PC-3 (cell line): ENCODE measurements at regions not wholly inside any gene's neighbourhood (a gene's known extent, or its start where the extent isn't known, plus 50 kb on each side); places are given as distances from the start of the nearest gene placed in this dataset.
"Not testable (repeated sequence)": the region's sequence is repeated elsewhere in the genome, so short reads cannot be mapped to it uniquely, and the experiment has no call there.

Experiments used
- ATAC-seq: fragments of 200-7000 bp; cut with Tn5 transposase; 2 replicates; pipeline ENCODE4 v1.9.1; 2020; ENCODE audit warnings: mild to moderate bottlenecking, moderate library complexity
- BruUV-seq: library from RNA; stranded (reverse); fragments of 400-500 nt; replicated peaks from 2 replicates; lab custom pipeline; 2021; lab: Mats Ljungman, UMichigan
- CTCF ChIA-PET: fragments of 300-600 bp; sonication (Branson Sonifier 250); formaldehyde crosslinking; loops from one replicate; lab custom pipeline; 2022; ENCODE audit warnings: antibody characterized with exemption; lab: Charles Lee
- POLR2A ChIA-PET: fragments of 300-600 bp; sonication (Branson Sonifier 250); formaldehyde crosslinking; loops from one replicate; lab custom pipeline; 2022; ENCODE audit warnings: antibody characterized with exemption; ENCODE audit not compliant: unreplicated experiment; lab: Charles Lee
- DNase-seq: peaks from one replicate; pipeline ENCODE4 v3.0.0-alpha.2; 2015
- H2AFZ ChIP-seq: fragments of 300-600 bp; sonication (generic); 2 replicates; pipeline ENCODE4 v1.6.0; 2016; ENCODE audit warnings: antibody characterized with exemption, low read length
- H3F3A ChIP-seq: fragments of 300-600 bp; sonication (generic); one replicate; pipeline ENCODE4 v1.6.0; 2017; ENCODE audit warnings: antibody characterized with exemption, low read length, control low read depth, mild to moderate bottlenecking; ENCODE audit not compliant: unreplicated experiment
- H3K27ac ChIP-seq: fragments of 300-600 bp; sonication (generic); 2 replicates; pipeline ENCODE4 v1.5.1; 2016; ENCODE audit warnings: mild to moderate bottlenecking, low read length
- H3K27me3 ChIP-seq: fragments of 300-600 bp; sonication (generic); 2 replicates; pipeline ENCODE4 v1.6.1; 2016; ENCODE audit warnings: low read length, mixed read lengths
- H3K36me3 ChIP-seq: fragments of 300-600 bp; sonication (generic); 2 replicates; pipeline ENCODE4 v1.6.1; 2016; ENCODE audit warnings: low read depth, mixed run types, low read length, mixed read lengths
- H3K4me1 ChIP-seq: fragments of 300-600 bp; sonication (generic); 2 replicates; pipeline ENCODE4 v1.5.1; 2016; ENCODE audit warnings: low read length; ENCODE audit not compliant: insufficient read depth
- H3K4me2 ChIP-seq: fragments of 300-600 bp; sonication (generic); 2 replicates; pipeline ENCODE4 v1.6.0; 2016; ENCODE audit warnings: low read length
- H3K4me3 ChIP-seq: fragments of 300-600 bp; sonication (generic); 2 replicates; pipeline ENCODE4 v1.5.1; 2016; ENCODE audit warnings: mild to moderate bottlenecking, low read length, mixed read lengths
- H3K79me2 ChIP-seq: fragments of 300-600 bp; sonication (generic); 2 replicates; pipeline ENCODE4 v1.6.1; 2017; ENCODE audit warnings: low read length, mixed read lengths
- H3K9ac ChIP-seq: fragments of 300-600 bp; sonication (generic); 2 replicates; pipeline ENCODE4 v1.6.0; 2016; ENCODE audit warnings: mild to moderate bottlenecking, low read length
- H3K9me2 ChIP-seq: fragments of 300-600 bp; sonication (generic); replicated peaks from 2 replicates; pipeline ENCODE4 v1.6.1; 2016; ENCODE audit warnings: mixed run types, low read length, mixed read lengths
- H3K9me3 ChIP-seq: fragments of 300-600 bp; sonication (generic); 2 replicates; pipeline ENCODE4 v1.6.1; 2016; ENCODE audit warnings: low read length, mixed read lengths
- H4K20me1 ChIP-seq: fragments of 300-600 bp; sonication (generic); 2 replicates; pipeline ENCODE4 v1.6.1; 2016; ENCODE audit warnings: low read length, mixed read lengths
- EZH2 ChIP-seq: fragments of 300-600 bp; sonication (generic); IDR thresholded peaks from one replicate; pipeline ENCODE4 v1.6.1; 2017; ENCODE audit warnings: antibody characterized with exemption, mild to moderate bottlenecking, low read length; ENCODE audit not compliant: unreplicated experiment
- EZH2phosphoT487 ChIP-seq: fragments of 300-600 bp; sonication (generic); IDR thresholded peaks from 2 replicates; pipeline ENCODE4 v1.6.1; 2018; ENCODE audit warnings: mild to moderate bottlenecking, antibody characterized with exemption, low read length, borderline replicate concordance
- intact Hi-C: fragments of 100-400 bp; cut with micrococcal nuclease; formaldehyde crosslinking; loops from 2 replicates; pipeline ENCODE4 v1.9.0; 2023
- TF ChIP-seq, protein P1 (sequence below): fragments of 300-600 bp; sonication (generic); conservative IDR thresholded peaks from 2 replicates; pipeline ENCODE4 v1.5.1; 2017; ENCODE audit warnings: antibody characterized with exemption, low read depth, mild to moderate bottlenecking, low read length

DNA sequence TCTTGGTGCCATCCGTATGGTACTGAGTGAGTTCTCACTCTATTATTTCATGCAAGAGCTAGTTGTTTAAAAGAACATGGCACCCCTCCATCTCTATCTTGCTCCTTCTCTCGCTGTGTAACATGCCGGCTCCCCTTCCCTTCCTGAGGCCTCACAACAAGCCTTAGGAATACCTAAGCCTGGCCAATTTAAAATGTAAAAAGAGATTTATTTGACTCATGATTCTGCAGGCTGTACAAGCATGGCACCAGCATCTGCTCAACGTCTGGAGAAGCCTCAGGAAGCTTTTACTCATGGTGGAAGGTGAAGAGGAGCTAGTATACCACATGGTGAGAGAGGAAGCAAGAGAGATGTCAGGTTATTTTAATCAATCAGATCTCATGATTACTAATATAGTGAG is 90.4 kb upstream of the NUDT10 start:
- ATAC-seq = no peak
- Histone ChIP-seq H3K4me3 (no peak overlapping the region), H3K9me2 (no peaks in the 10 kb centered on the region), H3K27me3 (no peaks in the 10 kb centered on the region), H3K4me2 (no peak overlapping the region), H3K9ac (no peak overlapping the region), H3K4me1 (no peaks in the 10 kb centered on the region), H3K9me3 (peaks cover 5% of the 10 kb centered on the region; the same call in 1 of the 2 replicates), H4K20me1 (no peaks in the 10 kb centered on the region), H2AFZ (no peak overlapping the region), H3F3A (no peaks in the 10 kb centered on the region), H3K79me2 (no peaks in the 10 kb centered on the region), H3K36me3 (no peaks in the 10 kb centered on the region), H3K27ac (no peak overlapping the region)
- TF ChIP-seq, protein P1, sequence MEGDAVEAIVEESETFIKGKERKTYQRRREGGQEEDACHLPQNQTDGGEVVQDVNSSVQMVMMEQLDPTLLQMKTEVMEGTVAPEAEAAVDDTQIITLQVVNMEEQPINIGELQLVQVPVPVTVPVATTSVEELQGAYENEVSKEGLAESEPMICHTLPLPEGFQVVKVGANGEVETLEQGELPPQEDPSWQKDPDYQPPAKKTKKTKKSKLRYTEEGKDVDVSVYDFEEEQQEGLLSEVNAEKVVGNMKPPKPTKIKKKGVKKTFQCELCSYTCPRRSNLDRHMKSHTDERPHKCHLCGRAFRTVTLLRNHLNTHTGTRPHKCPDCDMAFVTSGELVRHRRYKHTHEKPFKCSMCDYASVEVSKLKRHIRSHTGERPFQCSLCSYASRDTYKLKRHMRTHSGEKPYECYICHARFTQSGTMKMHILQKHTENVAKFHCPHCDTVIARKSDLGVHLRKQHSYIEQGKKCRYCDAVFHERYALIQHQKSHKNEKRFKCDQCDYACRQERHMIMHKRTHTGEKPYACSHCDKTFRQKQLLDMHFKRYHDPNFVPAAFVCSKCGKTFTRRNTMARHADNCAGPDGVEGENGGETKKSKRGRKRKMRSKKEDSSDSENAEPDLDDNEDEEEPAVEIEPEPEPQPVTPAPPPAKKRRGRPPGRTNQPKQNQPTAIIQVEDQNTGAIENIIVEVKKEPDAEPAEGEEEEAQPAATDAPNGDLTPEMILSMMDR = no peak
- no TSS peak for BruUV-seq
- ChIA-PET CTCF (no interaction called here), POLR2A (no interaction called here)
- no peak for DNase-seq
- intact Hi-C loops = no loop called here

DNA sequence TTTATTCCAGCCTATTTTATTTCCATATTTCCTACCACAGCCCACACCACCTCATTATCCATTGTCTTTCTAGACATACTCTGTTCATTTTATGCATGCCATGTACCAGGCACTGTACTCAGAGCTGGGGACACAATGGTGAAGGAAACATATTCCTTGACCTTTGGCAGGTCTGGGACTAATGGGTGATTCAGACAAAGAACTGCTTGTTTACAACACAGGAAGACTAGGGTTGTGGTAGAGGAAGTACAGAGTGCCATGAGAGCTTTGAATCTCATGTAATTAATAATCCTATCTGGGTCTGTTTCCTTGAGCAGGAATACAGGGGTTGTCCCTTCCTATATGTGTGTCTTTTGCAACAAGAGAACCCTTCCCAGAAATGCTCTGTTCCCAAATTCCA is 75.1 kb upstream of the NUDT10 start:
- Histone ChIP-seq H3K4me3 (no peak overlapping the region), H3K79me2 (no peaks in the 10 kb centered on the region), H3K9me3 (no peaks in the 10 kb centered on the region), H4K20me1 (no peaks in the 10 kb centered on the region), H3K27ac (no peak overlapping the region), H2AFZ (no peak overlapping the region), H3K9me2 (no peaks in the 10 kb centered on the region), H3K4me1 (no peaks in the 10 kb centered on the region), H3K36me3 (no peaks in the 10 kb centered on the region), H3K9ac (no peak overlapping the region), H3F3A (no peaks in the 10 kb centered on the region), H3K4me2 (no peak overlapping the region), H3K27me3 (no peaks in the 10 kb centered on the region)
- TF ChIP-seq EZH2 (no peak), EZH2phosphoT487 (no peak)
- TF ChIP-seq, protein P1 = no peak
- DNase-seq (no peak), ATAC-seq (no peak)
- CTCF ChIA-PET = no interaction called here
- POLR2A ChIA-PET = no interaction called here
- BruUV-seq = no TSS peak
- intact Hi-C loops = no loop called here

GRCh38 chrX:51262271-51262670 is 70.4 kb upstream of the NUDT10 start:
- H3K9ac ChIP-seq, intact Hi-C loops, DNase-seq, H2AFZ ChIP-seq, H3K4me2 ChIP-seq, CTCF ChIA-PET, H3K9me2 ChIP-seq, H3K36me3 ChIP-seq, H3K4me1 ChIP-seq, H3K9me3 ChIP-seq, H4K20me1 ChIP-seq, POLR2A ChIA-PET, H3K27me3 ChIP-seq, BruUV-seq, ATAC-seq, H3F3A ChIP-seq, H3K4me3 ChIP-seq, H3K79me2 ChIP-seq, H3K27ac ChIP-seq: not testable (repeated sequence)
